H1 (cell line): ENCODE measurements at regions not wholly inside any gene's neighbourhood (a gene's known extent, or its start where the extent isn't known, plus 50 kb on each side); places are given as distances from the start of the nearest gene placed in this dataset.

Source experiments
- CTCF ChIP-seq, 3 experiments: IDR thresholded peaks; 1 replicate in 2 of 3; 2 replicates in 1 of 3; pipeline versions ENCODE4 v1.5.1 to v1.6.1; 2011; ENCODE audit warnings: low read length in 3 of 3, mild to moderate bottlenecking in 3 of 3, inconsistent platforms in 2 of 3, low read depth in 1 of 3, moderate library complexity in 1 of 3; ENCODE audit not compliant: insufficient read depth in 1 of 3; ENCODE audit errors: control extremely low read depth in 1 of 3
- EZH2 ChIP-seq: fragments of 200-600 bp; sonication (generic); IDR thresholded peaks from 2 replicates; pipeline ENCODE4 v1.7.1; 2012; ENCODE audit warnings: low read depth, mild to moderate bottlenecking, moderate library complexity, low read length, inconsistent platforms; ENCODE audit not compliant: severe bottlenecking
- JUN ChIP-seq: IDR thresholded peaks from 2 replicates; pipeline ENCODE4 v1.6.1; 2011; ENCODE audit warnings: low read depth, mild to moderate bottlenecking, improper control_type of control experiment, low read length
- KDM4A ChIP-seq: IDR thresholded peaks from one replicate; pipeline ENCODE4 v1.7.1; 2012; ENCODE audit warnings: low read depth, mild to moderate bottlenecking, moderate library complexity, low read length, inconsistent platforms; ENCODE audit not compliant: severe bottlenecking
- MAX ChIP-seq: IDR thresholded peaks from 2 replicates; pipeline ENCODE4 v1.6.1; 2012; ENCODE audit warnings: inconsistent platforms
- POLR2A ChIP-seq, 2 experiments: IDR thresholded peaks; 1 replicate in 1 of 2; 2 replicates in 1 of 2; pipeline ENCODE4 v1.6.1; 2011; ENCODE audit warnings: low read depth in 2 of 2, low read length in 2 of 2, mild to moderate bottlenecking in 2 of 2; ENCODE audit errors: control extremely low read depth in 1 of 2
- POU5F1 ChIP-seq: IDR thresholded peaks from 2 replicates; pipeline ENCODE4 v1.6.1; 2011; ENCODE audit warnings: low read depth, mild to moderate bottlenecking, low read length, moderate library complexity
- RBBP5 ChIP-seq: IDR thresholded peaks from 2 replicates; pipeline ENCODE4 v1.7.1; 2012; ENCODE audit warnings: low read depth, mild to moderate bottlenecking, inconsistent platforms, low read length, moderate library complexity, borderline replicate concordance
- SP1 ChIP-seq: IDR thresholded peaks from 2 replicates; pipeline ENCODE4 v1.6.1; 2011; ENCODE audit warnings: low read depth, low read length
- TAF1 ChIP-seq: IDR thresholded peaks from 2 replicates; pipeline ENCODE4 v1.6.1; 2011; ENCODE audit warnings: mild to moderate bottlenecking, low read depth, low read length

- no peak for TF ChIP-seq POLR2A (IDR thresholded peaks at IDR 0.05; ENCODE audit: control extremely low read depth in 1 of 2, low read depth in 2 of 2, low read length in 2 of 2)
- no peak for TF ChIP-seq MAX
- no peak for TF ChIP-seq POU5F1
- no peak for TF ChIP-seq JUN
- no peak for TF ChIP-seq RBBP5
- no peak for TF ChIP-seq EZH2
- no peak for TF ChIP-seq KDM4A
- no peak for TF ChIP-seq SP1
- TF ChIP-seq CTCF (IDR thresholded peaks at IDR 0.05; ENCODE audit: control extremely low read depth in 1 of 3, insufficient read depth in 1 of 3, low read depth in 1 of 3, low read length in 3 of 3): no peak
- no peak for TF ChIP-seq TAF1
Measured at GRCh38 chr2:196276421-196276820, 105.0 kb upstream of the STK17B start.
